ENCODE measurements at regions not wholly inside any gene's neighbourhood (a gene's known extent, or its start where the extent isn't known, plus 50 kb on each side); places are given as distances from the start of the nearest gene placed in this dataset.
A peak's percentile ranks its signal among the peaks of the same experiment; 100 is the strongest.
"Not testable (repeated sequence)": the region's sequence is repeated elsewhere in the genome, so short reads cannot be mapped to it uniquely, and the experiment has no call there.

DNA sequence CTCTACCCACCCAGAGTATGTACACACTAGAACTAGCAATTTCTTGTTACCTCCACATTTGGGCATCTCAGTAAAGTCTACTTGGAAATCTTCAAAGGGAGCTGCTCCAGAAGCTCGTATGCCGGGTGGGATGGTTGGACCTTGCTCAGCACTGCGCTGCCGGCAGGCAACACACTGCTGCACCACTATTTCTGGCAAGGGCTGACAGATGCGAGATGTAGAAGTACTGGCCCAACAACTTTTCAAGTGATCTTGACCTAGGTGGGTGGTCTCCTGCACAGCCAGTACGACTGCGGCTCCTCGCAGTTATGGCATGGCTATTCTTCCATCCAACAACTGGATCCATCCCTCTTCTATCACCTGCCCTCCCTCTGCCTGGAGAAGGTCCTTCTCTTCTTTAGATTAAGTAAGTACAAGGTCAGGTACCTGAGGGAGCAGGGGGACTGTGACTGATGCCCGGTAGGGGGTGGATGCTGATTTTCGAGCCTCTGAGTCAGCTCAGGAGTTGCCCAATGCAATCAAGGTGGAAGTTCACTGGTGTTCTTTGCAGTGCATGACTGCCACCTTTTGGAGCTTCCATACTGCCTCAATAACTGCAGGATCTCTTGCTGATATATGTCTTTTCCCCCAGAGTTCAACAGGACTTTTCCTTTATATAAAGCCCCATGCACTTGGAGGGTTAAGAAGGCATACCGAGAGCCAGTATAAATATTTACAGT is 100.4 kb upstream of the SLC1A4 start:
- H3K9me2 ChIP-seq (replicated peaks; ENCODE audit: low read length): no peaks in the 10 kb centered on the region
- peaks cover 11% of the 10 kb centered on the region for H3K4me1 ChIP-seq (ENCODE audit: insufficient read depth, low read length)
- H3F3A ChIP-seq (ENCODE audit: low read length, unreplicated experiment): no peaks in the 10 kb centered on the region
- no peaks in the 10 kb centered on the region for H3K27me3 ChIP-seq (ENCODE audit: low read length)
- intact Hi-C loops (cut with micrococcal nuclease): loop anchor here (1.0 to 5.0 kb wide), 4 partner anchors 301 to 841 kb away; no protein-coding TSS in a partner anchor
- H3K27ac ChIP-seq (ENCODE audit: low read length): no peak overlapping the region
- no peak overlapping the region for H3K9ac ChIP-seq (ENCODE audit: low read length)
- no peaks in the 10 kb centered on the region for H3K79me2 ChIP-seq (ENCODE audit: low read length)
- no TSS peak for BruUV-seq (replicated peaks)
- H3K4me3 ChIP-seq (ENCODE audit: low read length): no peak overlapping the region
- H4K20me1 ChIP-seq (ENCODE audit: low read length): no peaks in the 10 kb centered on the region
- ChIA-PET POLR2A (ENCODE audit: unreplicated experiment) (interaction anchor here (0.6 kb wide), 1 partner anchor 295 kb away, joined by 3 read pairs; no protein-coding TSS in a partner anchor), CTCF (interaction anchor here (0.6 to 1.1 kb wide), 5 partner anchors 24 to 558 kb away, joined by 3 to 7 read pairs (median 4); partner anchors contain the start of gene AFTPH)
- H3K4me2 ChIP-seq (ENCODE audit: low read length): peak overlapping the region; percentile 56
- DNase-seq (peak; percentile 96), ATAC-seq (peak; percentile 98)
- no peaks in the 10 kb centered on the region for H3K36me3 ChIP-seq (ENCODE audit: low read depth, low read length)
- H2AFZ ChIP-seq (ENCODE audit: low read length): no peak overlapping the region
- TF ChIP-seq, protein P1, sequence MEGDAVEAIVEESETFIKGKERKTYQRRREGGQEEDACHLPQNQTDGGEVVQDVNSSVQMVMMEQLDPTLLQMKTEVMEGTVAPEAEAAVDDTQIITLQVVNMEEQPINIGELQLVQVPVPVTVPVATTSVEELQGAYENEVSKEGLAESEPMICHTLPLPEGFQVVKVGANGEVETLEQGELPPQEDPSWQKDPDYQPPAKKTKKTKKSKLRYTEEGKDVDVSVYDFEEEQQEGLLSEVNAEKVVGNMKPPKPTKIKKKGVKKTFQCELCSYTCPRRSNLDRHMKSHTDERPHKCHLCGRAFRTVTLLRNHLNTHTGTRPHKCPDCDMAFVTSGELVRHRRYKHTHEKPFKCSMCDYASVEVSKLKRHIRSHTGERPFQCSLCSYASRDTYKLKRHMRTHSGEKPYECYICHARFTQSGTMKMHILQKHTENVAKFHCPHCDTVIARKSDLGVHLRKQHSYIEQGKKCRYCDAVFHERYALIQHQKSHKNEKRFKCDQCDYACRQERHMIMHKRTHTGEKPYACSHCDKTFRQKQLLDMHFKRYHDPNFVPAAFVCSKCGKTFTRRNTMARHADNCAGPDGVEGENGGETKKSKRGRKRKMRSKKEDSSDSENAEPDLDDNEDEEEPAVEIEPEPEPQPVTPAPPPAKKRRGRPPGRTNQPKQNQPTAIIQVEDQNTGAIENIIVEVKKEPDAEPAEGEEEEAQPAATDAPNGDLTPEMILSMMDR (conservative IDR thresholded peaks at IDR 0.05; ENCODE audit: low read depth, low read length): peak; percentile 89
- TF ChIP-seq EZH2phosphoT487 (IDR thresholded peaks at IDR 0.05; ENCODE audit: borderline replicate concordance, low read length): no peak
- no peak for TF ChIP-seq EZH2 (IDR thresholded peaks at IDR 0.05; ENCODE audit: low read length, unreplicated experiment)
- no peaks in the 10 kb centered on the region for H3K9me3 ChIP-seq (ENCODE audit: low read length)

- ChIA-PET POLR2A (ENCODE audit: unreplicated experiment) (no interaction called here), CTCF (no interaction called here)
- ATAC-seq: no peak
- H3K4me2 ChIP-seq (ENCODE audit: low read length): no peak overlapping the region
- H3K4me1 ChIP-seq (ENCODE audit: insufficient read depth, low read length): peaks cover 11% of the 10 kb centered on the region
- no peak overlapping the region for H3K9ac ChIP-seq (ENCODE audit: low read length)
- H3K9me2 ChIP-seq (replicated peaks; ENCODE audit: low read length): no peaks in the 10 kb centered on the region
- H2AFZ ChIP-seq (ENCODE audit: low read length): no peak overlapping the region
- no peak overlapping the region for H3K4me3 ChIP-seq (ENCODE audit: low read length)
- no peaks in the 10 kb centered on the region for H3K79me2 ChIP-seq (ENCODE audit: low read length)
- H3K27ac ChIP-seq (ENCODE audit: low read length): no peak overlapping the region
- DNase-seq: no peak
- no peaks in the 10 kb centered on the region for H3K9me3 ChIP-seq (ENCODE audit: low read length)
- no peaks in the 10 kb centered on the region for H3K27me3 ChIP-seq (ENCODE audit: low read length)
- intact Hi-C loops (cut with micrococcal nuclease): loop anchor here (1.0 to 5.0 kb wide), 4 partner anchors 303 to 843 kb away; no protein-coding TSS in a partner anchor
- no peaks in the 10 kb centered on the region for H3F3A ChIP-seq (ENCODE audit: low read length, unreplicated experiment)
- TF ChIP-seq EZH2 (IDR thresholded peaks at IDR 0.05; ENCODE audit: low read length, unreplicated experiment): no peak
- TF ChIP-seq, protein P1 (conservative IDR thresholded peaks at IDR 0.05; ENCODE audit: low read depth, low read length): no peak
- TF ChIP-seq EZH2phosphoT487 (IDR thresholded peaks at IDR 0.05; ENCODE audit: borderline replicate concordance, low read length): no peak
- no peaks in the 10 kb centered on the region for H4K20me1 ChIP-seq (ENCODE audit: low read length)
- H3K36me3 ChIP-seq (ENCODE audit: low read depth, low read length): no peaks in the 10 kb centered on the region
- BruUV-seq (replicated peaks): no TSS peak
Observed at GRCh38 chr2:64889803-64890202, 99.4 kb upstream of the SLC1A4 start.

GRCh38 chr2:64896572-64896971 is 92.6 kb upstream of the SLC1A4 start:
- CTCF ChIA-PET; H3K27ac ChIP-seq (ENCODE audit: low read length); ATAC-seq; intact Hi-C loops (cut with micrococcal nuclease); H3K9me3 ChIP-seq (ENCODE audit: low read length); POLR2A ChIA-PET (ENCODE audit: unreplicated experiment); H4K20me1 ChIP-seq (ENCODE audit: low read length); H3K4me2 ChIP-seq (ENCODE audit: low read length); H3K27me3 ChIP-seq (ENCODE audit: low read length); H3K4me3 ChIP-seq (ENCODE audit: low read length); H3K9me2 ChIP-seq (replicated peaks; ENCODE audit: low read length); H3K9ac ChIP-seq (ENCODE audit: low read length); DNase-seq; H2AFZ ChIP-seq (ENCODE audit: low read length); H3K4me1 ChIP-seq (ENCODE audit: insufficient read depth, low read length); H3K79me2 ChIP-seq (ENCODE audit: low read length); H3F3A ChIP-seq (ENCODE audit: low read length, unreplicated experiment); BruUV-seq (replicated peaks); H3K36me3 ChIP-seq (ENCODE audit: low read depth, low read length): not testable (repeated sequence)

Data from PC-3 (cell line).